Endothelial cell of umbilical vein (primary cell): ENCODE measurements at regions not wholly inside any gene's neighbourhood (a gene's known extent, or its start where the extent isn't known, plus 50 kb on each side); places are given as distances from the start of the nearest gene placed in this dataset.

ENCODE experiments used
- BruUV-seq: library from RNA; stranded (reverse); fragments of 400-500 nt; replicated peaks from 2 replicates; lab custom pipeline; 2021; lab: Mats Ljungman, UMichigan
- CTCF ChIA-PET: fragments of 300-600, 350-600 bp; sonication (Branson Sonifier 250); formaldehyde crosslinking; loops from one replicate; lab custom pipeline; 2021; ENCODE audit warnings: antibody characterized with exemption, inconsistent platforms; lab: Charles Lee
- POLR2A ChIA-PET: fragments of 300-600, 350-600 bp; sonication (Branson Sonifier 250); formaldehyde crosslinking; loops from one replicate; lab custom pipeline; 2021; ENCODE audit warnings: antibody characterized with exemption, inconsistent platforms; lab: Charles Lee
- DNase-seq: peaks from one replicate; pipeline ENCODE4 v3.0.0-alpha.2; 2011; ENCODE audit warnings: low read depth, low spot score
- FAIRE-seq: peaks from 2 replicates; lab custom pipeline; 2011; peaks lifted over from hg19 to GRCh38; lab: Jason Lieb, UNC
- H2AFZ ChIP-seq: 2 replicates; pipeline ENCODE4 v1.6.0; 2012; ENCODE audit warnings: low read depth, low read length, control low read depth, inconsistent platforms
- H3K27ac ChIP-seq: 2 replicates; pipeline ENCODE4 v1.5.1; 2011; ENCODE audit warnings: low read depth, mild to moderate bottlenecking, control low read depth, low read length, moderate library complexity; ENCODE audit not compliant: insufficient read depth
- H3K27me3 ChIP-seq, 2 experiments: 2 replicates each; pipeline versions ENCODE4 v1.6.0 to v1.6.1; 2011; ENCODE audit warnings: low read length in 2 of 2, mixed read lengths in 1 of 2; ENCODE audit not compliant: control insufficient read depth in 2 of 2, insufficient read depth in 2 of 2
- H3K36me3 ChIP-seq, 2 experiments: 2 replicates in 1 of 2; 3 replicates in 1 of 2; pipeline ENCODE4 v1.5.1; 2011; ENCODE audit warnings: low read length in 2 of 2, mild to moderate bottlenecking in 1 of 2, moderate library complexity in 1 of 2; ENCODE audit not compliant: control insufficient read depth in 2 of 2, insufficient read depth in 2 of 2; ENCODE audit errors: extremely low read depth in 1 of 2
- H3K4me1 ChIP-seq: 3 replicates; pipeline ENCODE4 v1.5.1; 2011; ENCODE audit warnings: mild to moderate bottlenecking, low read length; ENCODE audit not compliant: control insufficient read depth, insufficient read depth; ENCODE audit errors: extremely low read depth
- H3K4me2 ChIP-seq: 2 replicates; pipeline ENCODE4 v1.6.1; 2011; ENCODE audit warnings: low read length, control low read depth, mixed read lengths; ENCODE audit not compliant: insufficient read depth
- H3K4me3 ChIP-seq, 3 experiments: fragments of 200-600 bp in 1 of 3; sonication (generic), shearing (Covaris generic) in 1 of 3; replicated peaks in 1 of 3; 2 replicates each; pipeline ENCODE4 v1.5.1; 2011 to 2016; ENCODE audit warnings: control low read depth in 3 of 3, low read length in 3 of 3, mild to moderate bottlenecking in 2 of 3, inconsistent platforms in 1 of 3, low read depth in 1 of 3, moderate library complexity in 1 of 3; ENCODE audit not compliant: insufficient read depth in 1 of 3
- H3K79me2 ChIP-seq: 2 replicates; pipeline ENCODE4 v1.6.0; 2012; ENCODE audit warnings: low read length, inconsistent platforms; ENCODE audit not compliant: control insufficient read depth, insufficient read depth
- H3K9ac ChIP-seq: replicated peaks from 2 replicates; pipeline ENCODE3; 2011; ENCODE audit warnings: low read length, control low read depth; ENCODE audit not compliant: insufficient read depth; ENCODE audit errors: extremely low read depth
- H3K9me1 ChIP-seq: replicated peaks from 3 replicates; pipeline ENCODE4 v1.6.0; 2011; ENCODE audit warnings: mild to moderate bottlenecking, low read length; ENCODE audit not compliant: control insufficient read depth, insufficient read depth; ENCODE audit errors: extremely low read depth
- H3K9me3 ChIP-seq: replicated peaks from 2 replicates; pipeline ENCODE4 v1.5.1; 2012; ENCODE audit warnings: low read length, inconsistent platforms; ENCODE audit not compliant: control insufficient read depth, insufficient read depth
- H4K20me1 ChIP-seq: replicated peaks from 2 replicates; pipeline ENCODE3; 2011; ENCODE audit warnings: mild to moderate bottlenecking, low read length; ENCODE audit not compliant: control insufficient read depth, insufficient read depth; ENCODE audit errors: extremely low read depth
- CTCF ChIP-seq, 2 donors: IDR thresholded peaks; 1 replicate in 1 of 2; 2 replicates in 1 of 2; pipeline ENCODE4 v1.5.1; 2011; ENCODE audit warnings: low read length in 2 of 2, mild to moderate bottlenecking in 2 of 2, moderate library complexity in 2 of 2, control low read depth in 1 of 2, inconsistent platforms in 1 of 2, low read depth in 1 of 2; ENCODE audit not compliant: insufficient read depth in 1 of 2; ENCODE audit errors: extremely low read depth in 1 of 2
- EZH2 ChIP-seq: IDR thresholded peaks from 2 replicates; pipeline ENCODE4 v1.6.1; 2012; ENCODE audit warnings: borderline replicate concordance, low read depth, mild to moderate bottlenecking, moderate library complexity, low read length, inconsistent platforms; ENCODE audit not compliant: severe bottlenecking
- FOS ChIP-seq: IDR thresholded peaks from 2 replicates; pipeline ENCODE4 v1.6.1; 2011; ENCODE audit warnings: mild to moderate bottlenecking, low read length, moderate library complexity, borderline replicate concordance; ENCODE audit not compliant: insufficient read depth
- GATA2 ChIP-seq: IDR thresholded peaks from 2 replicates; pipeline ENCODE4 v1.7.0; 2011; ENCODE audit warnings: low read depth, mild to moderate bottlenecking, moderate library complexity, mixed read lengths, low read length; ENCODE audit not compliant: insufficient read length, insufficient read depth
- JUN ChIP-seq: IDR thresholded peaks from 2 replicates; pipeline ENCODE4 v1.6.1; 2011; ENCODE audit warnings: borderline replicate concordance, low read depth; ENCODE audit not compliant: insufficient read length, insufficient read depth
- MAX ChIP-seq: IDR thresholded peaks from 2 replicates; pipeline ENCODE4 v1.6.1; 2011; ENCODE audit not compliant: insufficient read depth, insufficient read length
- MYC ChIP-seq: IDR thresholded peaks from one replicate; pipeline ENCODE4 v1.6.1; 2011; ENCODE audit warnings: mild to moderate bottlenecking, low read depth, low read length
- POLR2A ChIP-seq: IDR thresholded peaks from 2 replicates; pipeline ENCODE4 v1.6.1; 2012; ENCODE audit warnings: low read depth, mild to moderate bottlenecking, control low read depth, low read length
- POLR2AphosphoS5 ChIP-seq: IDR thresholded peaks from 2 replicates; pipeline ENCODE4 v1.6.1; 2012; ENCODE audit warnings: low read depth, mild to moderate bottlenecking, control low read depth, low read length, moderate library complexity; ENCODE audit not compliant: insufficient read depth
- dilution Hi-C: fragments of 300-500 bp; cut with MboI; formaldehyde crosslinking; loops from one replicate; pipeline ENCODE4 v1.15.0; 2019; ENCODE audit warnings: low sequenced_read_pairs; ENCODE audit not compliant: extremely low pct_ligation_motif_present
- intact Hi-C: fragments of 100-400 bp; cut with micrococcal nuclease; formaldehyde crosslinking; loops from one replicate; pipeline ENCODE4 v1.10.0; 2022

- Histone ChIP-seq H3K9me1 (no peaks in the 10 kb centered on the region), H3K9me3 (no peaks in the 10 kb centered on the region), H3K36me3 (no peaks in the 10 kb centered on the region), H2AFZ (no peak overlapping the region), H4K20me1 (no peaks in the 10 kb centered on the region), H3K4me3 (no peak overlapping the region), H3K9ac (no peak overlapping the region), H3K79me2 (no peaks in the 10 kb centered on the region), H3K4me1 (no peaks in the 10 kb centered on the region), H3K27ac (no peak overlapping the region), H3K4me2 (no peak overlapping the region), H3K27me3 (no peaks in the 10 kb centered on the region)
- dilution Hi-C loops, result no loop called here
- TF ChIP-seq JUN, result no peak
- no peak for TF ChIP-seq FOS
- no peak for TF ChIP-seq POLR2A
- TF ChIP-seq POLR2AphosphoS5, result no peak
- no peak for TF ChIP-seq GATA2
- TF ChIP-seq MAX, result no peak
- TF ChIP-seq MYC, result no peak
- no peak for TF ChIP-seq EZH2
- TF ChIP-seq CTCF (IDR thresholded peaks at IDR 0.05; ENCODE audit: extremely low read depth in 1 of 2, insufficient read depth in 1 of 2, low read depth in 1 of 2, low read length in 2 of 2), result no peak
- FAIRE-seq, result no peak
- BruUV-seq, result no TSS peak
- CTCF ChIA-PET, result no interaction called here
- DNase-seq, result no peak
- intact Hi-C loops, result no loop called here
- POLR2A ChIA-PET, result no interaction called here
Measured at GRCh38 chrX:145953628-145954027, 136.0 kb downstream of the SLITRK2 start.
